NB4 (cell line): ENCODE measurements at regions not wholly inside any gene's neighbourhood (a gene's known extent, or its start where the extent isn't known, plus 50 kb on each side); places are given as distances from the start of the nearest gene placed in this dataset.

Experiments used
- POLR2A ChIP-seq: IDR thresholded peaks from 2 replicates; pipeline ENCODE4 v1.6.1; 2011; ENCODE audit warnings: mild to moderate bottlenecking; ENCODE audit not compliant: insufficient read length; ENCODE audit errors: extremely low read depth
- TF ChIP-seq, protein P1 (sequence below): IDR thresholded peaks from one replicate; pipeline ENCODE4 v1.5.1; 2012; ENCODE audit warnings: low read depth, low read length

DNA sequence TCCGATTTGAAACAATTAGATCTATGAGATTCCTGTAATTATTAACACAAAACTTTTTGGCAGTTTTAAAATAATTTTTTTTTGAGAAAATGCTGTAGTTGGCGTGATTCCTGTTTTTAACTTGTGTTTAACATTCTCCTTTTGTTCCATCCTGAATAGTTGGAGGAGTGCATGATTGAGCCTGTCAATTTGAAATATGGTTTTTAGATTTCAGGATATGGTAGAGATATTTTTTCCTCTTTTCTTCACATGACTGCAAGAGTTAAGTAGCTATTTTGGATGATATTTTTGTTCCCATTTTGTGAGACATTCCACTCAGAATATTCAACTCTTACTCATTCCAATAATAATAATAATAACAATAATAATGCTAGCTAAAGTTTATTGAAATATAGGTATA lies 241.7 kb upstream of the MAN1A1 start:
- TF ChIP-seq, protein P1, sequence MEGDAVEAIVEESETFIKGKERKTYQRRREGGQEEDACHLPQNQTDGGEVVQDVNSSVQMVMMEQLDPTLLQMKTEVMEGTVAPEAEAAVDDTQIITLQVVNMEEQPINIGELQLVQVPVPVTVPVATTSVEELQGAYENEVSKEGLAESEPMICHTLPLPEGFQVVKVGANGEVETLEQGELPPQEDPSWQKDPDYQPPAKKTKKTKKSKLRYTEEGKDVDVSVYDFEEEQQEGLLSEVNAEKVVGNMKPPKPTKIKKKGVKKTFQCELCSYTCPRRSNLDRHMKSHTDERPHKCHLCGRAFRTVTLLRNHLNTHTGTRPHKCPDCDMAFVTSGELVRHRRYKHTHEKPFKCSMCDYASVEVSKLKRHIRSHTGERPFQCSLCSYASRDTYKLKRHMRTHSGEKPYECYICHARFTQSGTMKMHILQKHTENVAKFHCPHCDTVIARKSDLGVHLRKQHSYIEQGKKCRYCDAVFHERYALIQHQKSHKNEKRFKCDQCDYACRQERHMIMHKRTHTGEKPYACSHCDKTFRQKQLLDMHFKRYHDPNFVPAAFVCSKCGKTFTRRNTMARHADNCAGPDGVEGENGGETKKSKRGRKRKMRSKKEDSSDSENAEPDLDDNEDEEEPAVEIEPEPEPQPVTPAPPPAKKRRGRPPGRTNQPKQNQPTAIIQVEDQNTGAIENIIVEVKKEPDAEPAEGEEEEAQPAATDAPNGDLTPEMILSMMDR, result no peak
- no peak for TF ChIP-seq POLR2A
